ENCODE measurements at regions not wholly inside any gene's neighbourhood (a gene's known extent, or its start where the extent isn't known, plus 50 kb on each side); places are given as distances from the start of the nearest gene placed in this dataset.

DNA sequence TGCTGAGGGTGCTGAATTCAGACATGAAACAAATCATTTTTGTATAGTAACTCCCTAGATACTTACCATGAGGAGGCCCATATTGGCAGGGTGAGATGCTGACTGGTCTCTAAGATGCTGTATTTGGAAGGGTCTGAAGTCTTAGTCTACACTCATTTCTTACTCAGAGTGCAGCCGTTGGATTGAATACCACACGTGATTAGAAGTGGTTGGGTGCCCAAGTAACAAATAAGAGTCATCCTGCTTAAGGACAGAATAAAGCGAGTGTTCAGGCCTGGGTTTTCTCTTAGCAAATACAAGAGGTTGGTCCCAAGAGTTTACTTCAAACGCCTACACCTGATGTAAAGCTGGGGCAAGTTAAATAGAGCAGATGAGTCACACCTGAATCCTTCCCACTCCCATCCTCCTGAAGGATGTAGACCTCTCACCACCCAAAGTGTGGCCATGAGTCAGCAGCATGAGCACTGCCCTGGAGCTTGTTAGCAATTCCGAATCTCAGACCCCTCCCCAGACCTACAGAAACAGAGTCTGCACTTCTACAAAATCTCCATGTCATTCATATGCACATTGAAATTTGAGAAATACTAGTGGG lies 284.6 kb upstream of the CDH5 start:
- no peak overlapping the region for H3K4me3 ChIP-seq (ENCODE audit: control insufficient read depth, low read depth, low read length)
- peak; percentile 41 for DNase-seq (ENCODE audit: low read depth)
- TF ChIP-seq, protein P1, sequence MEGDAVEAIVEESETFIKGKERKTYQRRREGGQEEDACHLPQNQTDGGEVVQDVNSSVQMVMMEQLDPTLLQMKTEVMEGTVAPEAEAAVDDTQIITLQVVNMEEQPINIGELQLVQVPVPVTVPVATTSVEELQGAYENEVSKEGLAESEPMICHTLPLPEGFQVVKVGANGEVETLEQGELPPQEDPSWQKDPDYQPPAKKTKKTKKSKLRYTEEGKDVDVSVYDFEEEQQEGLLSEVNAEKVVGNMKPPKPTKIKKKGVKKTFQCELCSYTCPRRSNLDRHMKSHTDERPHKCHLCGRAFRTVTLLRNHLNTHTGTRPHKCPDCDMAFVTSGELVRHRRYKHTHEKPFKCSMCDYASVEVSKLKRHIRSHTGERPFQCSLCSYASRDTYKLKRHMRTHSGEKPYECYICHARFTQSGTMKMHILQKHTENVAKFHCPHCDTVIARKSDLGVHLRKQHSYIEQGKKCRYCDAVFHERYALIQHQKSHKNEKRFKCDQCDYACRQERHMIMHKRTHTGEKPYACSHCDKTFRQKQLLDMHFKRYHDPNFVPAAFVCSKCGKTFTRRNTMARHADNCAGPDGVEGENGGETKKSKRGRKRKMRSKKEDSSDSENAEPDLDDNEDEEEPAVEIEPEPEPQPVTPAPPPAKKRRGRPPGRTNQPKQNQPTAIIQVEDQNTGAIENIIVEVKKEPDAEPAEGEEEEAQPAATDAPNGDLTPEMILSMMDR (IDR thresholded peaks at IDR 0.05; ENCODE audit: control insufficient read depth, insufficient read depth, low read depth, low read length, missing control alignments), result no peak

DNA sequence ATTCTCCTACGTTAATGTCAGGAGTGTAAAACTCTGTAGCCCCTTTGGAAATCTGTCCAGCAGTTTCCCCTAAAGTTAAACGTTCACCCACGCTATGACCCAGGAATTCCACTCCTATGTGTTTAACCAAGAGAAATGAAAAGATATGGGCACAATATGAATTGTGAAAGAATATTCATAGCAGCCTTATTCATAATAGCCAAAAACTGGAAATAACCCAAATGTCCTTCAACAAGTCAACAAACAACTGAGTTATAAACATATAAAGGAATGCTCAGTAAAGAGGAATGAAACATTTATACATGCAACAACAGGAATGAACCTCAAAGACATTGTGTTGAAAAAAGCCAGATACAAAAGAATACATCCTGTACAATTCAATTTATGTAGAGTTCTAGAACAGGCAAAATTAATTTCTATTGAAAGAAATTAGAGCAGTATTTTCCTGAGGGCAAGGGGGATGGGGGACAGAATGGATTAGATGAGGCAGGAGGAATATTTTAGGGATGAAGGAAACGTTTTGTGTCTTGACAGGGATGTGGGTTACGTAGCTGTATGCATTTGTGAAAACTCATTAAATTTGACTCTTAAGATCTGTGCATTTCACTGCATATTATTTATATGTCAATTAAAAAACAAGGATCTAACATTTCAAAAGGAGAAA lies 286.7 kb upstream of the CDH5 start:
- TF ChIP-seq, protein P1 (IDR thresholded peaks at IDR 0.05; ENCODE audit: control insufficient read depth, insufficient read depth, low read depth, low read length, missing control alignments), result no peak
- no peak for DNase-seq (ENCODE audit: low read depth)
- H3K4me3 ChIP-seq (ENCODE audit: control insufficient read depth, low read depth, low read length), result no peak overlapping the region

DNA sequence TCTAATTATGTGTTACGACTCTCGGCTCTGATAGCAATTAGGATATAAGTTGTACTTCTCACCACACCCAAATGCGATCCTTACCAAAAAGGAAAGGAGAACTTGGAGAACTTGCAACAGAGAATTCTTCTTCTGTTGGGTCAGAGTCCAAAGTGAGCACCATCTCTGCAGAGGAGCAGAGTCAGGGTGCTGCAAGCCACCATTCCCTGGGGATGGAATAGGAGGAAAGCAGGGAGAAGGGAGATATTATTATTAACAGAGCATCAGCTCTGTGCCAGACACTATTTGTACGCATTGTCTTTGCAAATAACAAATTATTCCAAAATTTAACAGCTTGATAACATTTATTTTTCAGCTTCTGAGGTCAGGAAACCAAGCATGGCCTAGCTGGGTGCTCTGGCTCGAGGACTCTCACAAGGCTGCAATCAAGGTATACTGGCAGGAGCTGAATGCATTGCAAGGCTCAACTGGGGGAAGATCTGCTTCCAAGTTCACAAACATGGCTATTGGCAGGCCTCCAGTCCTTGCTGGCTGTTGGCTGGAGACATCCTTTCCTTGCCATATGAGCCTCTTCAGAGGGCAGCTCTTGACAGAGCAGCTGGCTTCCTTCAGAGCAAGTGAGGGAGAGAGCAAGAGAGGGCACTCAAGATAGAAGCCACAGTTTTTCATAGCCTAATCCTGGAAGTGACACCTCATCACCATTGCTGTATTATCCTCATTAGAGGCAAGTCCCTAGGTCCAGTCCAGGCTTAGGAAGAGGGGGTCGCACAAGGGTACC lies 296.2 kb upstream of the CDH5 start:
- TF ChIP-seq, protein P1 (IDR thresholded peaks at IDR 0.05; ENCODE audit: control insufficient read depth, insufficient read depth, low read depth, low read length, missing control alignments), result no peak
- no peak for DNase-seq (ENCODE audit: low read depth)
- no peak overlapping the region for H3K4me3 ChIP-seq (ENCODE audit: control insufficient read depth, low read depth, low read length)

DNA sequence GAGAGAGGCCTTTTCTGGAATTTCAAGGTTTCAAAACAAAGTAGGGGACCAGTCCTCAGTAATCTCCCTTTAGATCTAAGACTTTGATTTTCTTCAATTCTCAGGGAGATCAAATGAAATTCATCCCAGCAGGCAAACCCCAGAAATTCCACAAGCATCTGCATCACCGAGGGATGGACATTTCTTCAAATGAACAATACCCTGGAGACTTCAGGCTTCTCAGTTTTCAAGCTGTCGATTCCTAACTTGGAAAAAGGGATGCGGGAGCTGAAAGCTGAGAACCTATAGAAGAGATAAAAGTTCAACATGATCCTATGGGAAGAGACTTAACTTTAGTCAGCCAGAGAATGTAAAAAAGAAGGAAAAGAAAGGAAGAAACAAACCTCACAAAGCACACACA lies 296.9 kb upstream of the CDH5 start:
- no peak overlapping the region for H3K4me3 ChIP-seq (ENCODE audit: control insufficient read depth, low read depth, low read length)
- TF ChIP-seq, protein P1 (IDR thresholded peaks at IDR 0.05; ENCODE audit: control insufficient read depth, insufficient read depth, low read depth, low read length, missing control alignments), result no peak
- no peak for DNase-seq (ENCODE audit: low read depth)

DNA sequence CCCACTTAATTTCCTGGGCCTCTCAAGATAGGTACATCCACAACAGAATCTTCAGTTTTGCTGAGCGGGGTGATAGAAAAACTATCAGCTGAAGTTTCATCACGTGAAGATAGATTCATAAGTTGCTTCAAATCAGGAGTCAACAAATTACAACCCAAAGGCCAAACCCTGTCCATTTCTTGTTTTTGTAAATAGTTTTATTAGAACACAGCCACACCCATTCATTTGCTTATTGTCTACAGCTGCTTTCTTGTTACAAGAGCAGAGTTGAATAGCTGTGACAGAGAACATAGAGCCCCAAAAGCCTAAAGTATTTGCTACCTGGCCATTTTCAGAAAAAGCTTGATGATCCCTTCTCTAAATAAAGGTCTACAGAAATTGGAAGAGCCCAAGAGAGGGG lies 300.1 kb upstream of the CDH5 start:
- TF ChIP-seq, protein P1 (IDR thresholded peaks at IDR 0.05; ENCODE audit: control insufficient read depth, insufficient read depth, low read depth, low read length, missing control alignments), result no peak
- no peak for DNase-seq (ENCODE audit: low read depth)
- no peak overlapping the region for H3K4me3 ChIP-seq (ENCODE audit: control insufficient read depth, low read depth, low read length)

DNA sequence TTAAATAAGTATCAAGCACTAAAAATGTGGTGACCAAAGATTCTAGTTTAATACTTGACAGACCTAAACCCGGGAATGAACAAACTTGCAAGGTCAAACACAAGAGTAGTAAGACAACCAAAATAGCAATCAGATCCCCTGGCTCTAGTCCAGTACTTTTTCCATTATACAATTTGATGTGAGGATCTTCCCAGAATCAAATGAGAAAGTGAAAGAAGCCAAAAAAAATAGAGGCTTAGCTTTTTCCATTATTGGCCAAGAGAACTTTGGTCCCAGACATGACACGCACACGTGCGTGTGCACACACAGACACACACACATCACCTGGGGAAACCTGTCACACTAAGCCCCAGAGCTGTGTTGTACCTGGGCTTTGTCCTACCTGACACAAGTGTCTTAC lies 300.6 kb upstream of the CDH5 start:
- DNase-seq (ENCODE audit: low read depth), result no peak
- TF ChIP-seq, protein P1 (IDR thresholded peaks at IDR 0.05; ENCODE audit: control insufficient read depth, insufficient read depth, low read depth, low read length, missing control alignments), result no peak

More for the DNA sequence above, 300.6 kb upstream of the CDH5 start:
- H3K4me3 ChIP-seq (ENCODE audit: control insufficient read depth, low read depth, low read length), result no peak overlapping the region

All from AG09309 (cell line).